Dedifferentiated amniotic fluid mesenchymal stem cell (primary cell): ENCODE measurements at regions not wholly inside any gene's neighbourhood (a gene's known extent, or its start where the extent isn't known, plus 50 kb on each side); places are given as distances from the start of the nearest gene placed in this dataset.

Experiments used
- DNase-seq: peaks from one replicate; pipeline ENCODE4 v3.0.0-alpha.2; 2016; ENCODE audit errors: extremely low spot score

- DNase-seq = no peak
Measured at GRCh38 chr3:146914409-146914808, 309.3 kb upstream of the PLSCR5 start.

- DNase-seq = no peak
Measured at GRCh38 chr3:146912241-146913015, 307.3 kb upstream of the PLSCR5 start.

GRCh38 chr3:146903927-146904326 is 298.8 kb upstream of the PLSCR5 start:
- no peak for DNase-seq

- no peak for DNase-seq
Measured at GRCh38 chr3:146899171-146899570, 294.0 kb upstream of the PLSCR5 start.

- no peak for DNase-seq
Measured at GRCh38 chr3:146896711-146897110, 291.6 kb upstream of the PLSCR5 start.

GRCh38 chr3:146895026-146895749 is 290.0 kb upstream of the PLSCR5 start:
- peak; percentile 80 for DNase-seq

GRCh38 chr3:146894406-146894805 is 289.3 kb upstream of the PLSCR5 start:
- DNase-seq = peak; percentile 21

GRCh38 chr3:146892041-146892440 is 286.9 kb upstream of the PLSCR5 start:
- DNase-seq = no peak

GRCh38 chr3:146889626-146890025 is 284.5 kb upstream of the PLSCR5 start:
- no peak for DNase-seq

- no peak for DNase-seq
Measured at GRCh38 chr3:146888176-146888575, 283.0 kb upstream of the PLSCR5 start.

- no peak for DNase-seq
Measured at GRCh38 chr3:146884721-146885120, 279.6 kb upstream of the PLSCR5 start.

GRCh38 chr3:146884296-146884695 is 279.1 kb upstream of the PLSCR5 start:
- no peak for DNase-seq

- no peak for DNase-seq
Measured at GRCh38 chr3:146883288-146883687, 278.1 kb upstream of the PLSCR5 start.

GRCh38 chr3:146881966-146882760 is 277.0 kb upstream of the PLSCR5 start:
- no peak for DNase-seq

- DNase-seq = no peak
Measured at GRCh38 chr3:146881356-146881755, 276.2 kb upstream of the PLSCR5 start.

GRCh38 chr3:146873748-146874147 is 268.6 kb upstream of the PLSCR5 start:
- DNase-seq = no peak

- DNase-seq = no peak
Measured at GRCh38 chr3:146865175-146865755, 260.1 kb upstream of the PLSCR5 start.

- DNase-seq = no peak
Measured at GRCh38 chr3:146861262-146861661, 256.1 kb upstream of the PLSCR5 start.

- DNase-seq = no peak
Measured at GRCh38 chr3:146854523-146854922, 249.4 kb upstream of the PLSCR5 start.

- no peak for DNase-seq
Measured at GRCh38 chr3:146851665-146852064, 246.5 kb upstream of the PLSCR5 start.

GRCh38 chr3:146845361-146845760 is 240.2 kb upstream of the PLSCR5 start:
- no peak for DNase-seq

GRCh38 chr3:146843476-146843875 is 238.3 kb upstream of the PLSCR5 start:
- no peak for DNase-seq
